IMR-90 (cell line): ENCODE measurements at regions not wholly inside any gene's neighbourhood (a gene's known extent, or its start where the extent isn't known, plus 50 kb on each side); places are given as distances from the start of the nearest gene placed in this dataset.

Experiments
- ATAC-seq: fragments of 200-7000 bp; cut with Tn5 transposase; 2 replicates; pipeline ENCODE4 v1.9.1; 2020; ENCODE audit warnings: low read depth, mild to moderate bottlenecking, moderate library complexity
- BruUV-seq: library from RNA; stranded (reverse); fragments of 400-500 nt; replicated peaks from 2 replicates; lab custom pipeline; 2021; lab: Mats Ljungman, UMichigan
- CTCF ChIA-PET: fragments of 300-600 bp; formaldehyde crosslinking; extraction: SDS; loops from one replicate; lab custom pipeline; 2021; ENCODE audit warnings: antibody characterized with exemption; lab: Yijun Ruan, JAX
- POLR2A ChIA-PET: fragments of 300-600 bp; sonication (Branson Sonifier 250); formaldehyde crosslinking; loops from one replicate; lab custom pipeline; 2022; ENCODE audit warnings: antibody characterized with exemption; ENCODE audit not compliant: unreplicated experiment; lab: Charles Lee
- DNase-seq: peaks from one replicate; pipeline ENCODE4 v3.0.0; 2013
- H2AFZ ChIP-seq: replicated peaks from 2 replicates; pipeline ENCODE3; 2013; ENCODE audit warnings: low read length, mild to moderate bottlenecking; ENCODE audit not compliant: poor library complexity
- H2AK5ac ChIP-seq: 2 replicates; pipeline ENCODE4 v1.6.1; 2013; ENCODE audit warnings: low read depth, low read length, inconsistent platforms
- H2AK9ac ChIP-seq: replicated peaks from 2 replicates; pipeline ENCODE3; 2013; ENCODE audit warnings: mild to moderate bottlenecking, low read depth, low read length, moderate library complexity; ENCODE audit not compliant: poor library complexity
- H2BK120ac ChIP-seq: 2 replicates; pipeline ENCODE4 v1.6.1; 2013; ENCODE audit warnings: low read depth, low read length, inconsistent platforms
- H2BK15ac ChIP-seq: 3 replicates; pipeline ENCODE4 v1.6.1; 2013; ENCODE audit warnings: low read depth, low read length, inconsistent platforms
- H2BK20ac ChIP-seq: 2 replicates; pipeline ENCODE4 v1.6.1; 2013; ENCODE audit warnings: low read depth, mild to moderate bottlenecking, inconsistent platforms, low read length, moderate library complexity
- H2BK5ac ChIP-seq: 2 replicates; pipeline ENCODE4 v1.6.1; 2013; ENCODE audit warnings: mild to moderate bottlenecking, low read depth, low read length, inconsistent platforms; ENCODE audit not compliant: poor library complexity, severe bottlenecking
- H3K14ac ChIP-seq: replicated peaks from 2 replicates; pipeline ENCODE4 v1.6.1; 2013; ENCODE audit warnings: low read depth, low read length, inconsistent platforms
- H3K18ac ChIP-seq: 2 replicates; pipeline ENCODE4 v1.6.1; 2013; ENCODE audit warnings: low read depth, low read length, control low read depth
- H3K23ac ChIP-seq: 2 replicates; pipeline ENCODE4 v1.6.1; 2013; ENCODE audit warnings: low read depth, low read length, inconsistent platforms
- H3K27ac ChIP-seq: 2 replicates; pipeline ENCODE4 v1.5.1; 2013; ENCODE audit warnings: mild to moderate bottlenecking, control low read depth, low read length; ENCODE audit not compliant: insufficient read depth
- H3K27me3 ChIP-seq: 2 replicates; pipeline ENCODE4 v1.6.1; 2013; ENCODE audit warnings: low read length; ENCODE audit not compliant: control insufficient read depth, insufficient read depth
- H3K36me3 ChIP-seq: 2 replicates; pipeline ENCODE4 v1.6.1; 2013; ENCODE audit warnings: low read length, mixed read lengths; ENCODE audit not compliant: control insufficient read depth, insufficient read depth
- H3K4ac ChIP-seq: 2 replicates; pipeline ENCODE4 v1.6.1; 2013; ENCODE audit warnings: low read depth, low read length, inconsistent platforms
- H3K4me1 ChIP-seq: 2 replicates; pipeline ENCODE4 v1.6.1; 2013; ENCODE audit warnings: low read length, mixed read lengths; ENCODE audit not compliant: control insufficient read depth, insufficient read depth
- H3K4me2 ChIP-seq: 2 replicates; pipeline ENCODE4 v1.6.1; 2013; ENCODE audit warnings: low read depth, mild to moderate bottlenecking, control low read depth, low read length, moderate library complexity
- H3K4me3 ChIP-seq: 2 replicates; pipeline ENCODE4 v1.5.1; 2013; ENCODE audit warnings: low read depth, mild to moderate bottlenecking, control low read depth, low read length, moderate library complexity; ENCODE audit not compliant: insufficient read depth
- H3K56ac ChIP-seq: 2 replicates; pipeline ENCODE4 v1.6.1; 2013; ENCODE audit warnings: low read length, inconsistent platforms; ENCODE audit not compliant: insufficient read depth; ENCODE audit errors: extremely low read depth
- H3K79me1 ChIP-seq, 2 experiments: 2 replicates each; pipeline ENCODE4 v1.6.1; 2013; ENCODE audit warnings: low read length in 2 of 2, inconsistent platforms in 1 of 2, low read depth in 1 of 2
- H3K9ac ChIP-seq: 2 replicates; pipeline ENCODE4 v1.6.1; 2013; ENCODE audit warnings: low read depth, low read length, control low read depth
- H3K9me1 ChIP-seq: 2 replicates; pipeline ENCODE4 v1.6.1; 2013; ENCODE audit warnings: low read length, inconsistent platforms; ENCODE audit not compliant: insufficient read depth
- H3K9me3 ChIP-seq: 2 replicates; pipeline ENCODE4 v1.6.1; 2013; ENCODE audit warnings: low read length; ENCODE audit not compliant: control insufficient read depth, insufficient read depth
- H4K20me1 ChIP-seq: 2 replicates; pipeline ENCODE4 v1.6.1; 2013; ENCODE audit warnings: low read length, inconsistent platforms; ENCODE audit not compliant: insufficient read depth
- H4K5ac ChIP-seq: 2 replicates; pipeline ENCODE4 v1.6.1; 2013; ENCODE audit warnings: mild to moderate bottlenecking, low read depth, low read length, control low read depth
- H4K8ac ChIP-seq, 2 experiments: 2 replicates each; pipeline ENCODE4 v1.6.1; 2013; ENCODE audit warnings: low read depth in 2 of 2, low read length in 2 of 2, control low read depth in 1 of 2, inconsistent platforms in 1 of 2
- H4K91ac ChIP-seq: 2 replicates; pipeline ENCODE4 v1.6.1; 2013; ENCODE audit warnings: low read depth, low read length, inconsistent platforms; ENCODE audit not compliant: insufficient read depth
- BHLHE40 ChIP-seq: fragments of 150-350 bp; IDR thresholded peaks from 2 replicates; pipeline ENCODE4 v1.6.1; 2016; ENCODE audit warnings: mild to moderate bottlenecking, low read depth, low read length
- CEBPB ChIP-seq: IDR thresholded peaks from 2 replicates; pipeline ENCODE4 v1.6.1; 2012; ENCODE audit warnings: low read depth, low read length, improper control_type of control experiment
- CHD1 ChIP-seq: IDR thresholded peaks from 2 replicates; pipeline ENCODE4 v1.6.1; 2012; ENCODE audit warnings: low read depth, low read length, improper control_type of control experiment
- ELK1 ChIP-seq: fragments of 150-350 bp; IDR thresholded peaks from 2 replicates; pipeline ENCODE4 v1.6.1; 2016; ENCODE audit warnings: low read depth, mild to moderate bottlenecking, low read length, moderate library complexity, borderline replicate concordance
- FOS ChIP-seq: fragments of 150-350 bp; IDR thresholded peaks from 2 replicates; pipeline ENCODE4 v1.6.1; 2016; ENCODE audit warnings: low read depth, low read length
- MAFK ChIP-seq: IDR thresholded peaks from 2 replicates; pipeline ENCODE4 v1.6.1; 2012; ENCODE audit warnings: low read depth, low read length, improper control_type of control experiment
- MAZ ChIP-seq: IDR thresholded peaks from 2 replicates; pipeline ENCODE4 v1.6.1; 2012; ENCODE audit warnings: low read depth, mild to moderate bottlenecking, low read length, improper control_type of control experiment, moderate library complexity, borderline replicate concordance
- MXI1 ChIP-seq: IDR thresholded peaks from 2 replicates; pipeline ENCODE4 v1.6.1; 2012; ENCODE audit warnings: low read depth, mild to moderate bottlenecking, low read length, moderate library complexity, borderline replicate concordance
- NFE2L2 ChIP-seq: fragments of 150-350 bp; IDR thresholded peaks from 2 replicates; pipeline ENCODE4 v1.6.1; 2016; ENCODE audit warnings: low read depth, mild to moderate bottlenecking, low read length
- POLR2A ChIP-seq: IDR thresholded peaks from 2 replicates; pipeline ENCODE4 v1.6.1; 2012; ENCODE audit warnings: mild to moderate bottlenecking, low read depth, low read length
- RAD21 ChIP-seq: IDR thresholded peaks from 2 replicates; pipeline ENCODE4 v1.6.1; 2012; ENCODE audit warnings: low read length, improper control_type of control experiment
- RCOR1 ChIP-seq: IDR thresholded peaks from 2 replicates; pipeline ENCODE4 v1.6.1; 2012; ENCODE audit warnings: mild to moderate bottlenecking, low read length, improper control_type of control experiment; ENCODE audit not compliant: insufficient replicate concordance
- RFX5 ChIP-seq: IDR thresholded peaks from 2 replicates; pipeline ENCODE4 v1.8.0; 2012; ENCODE audit warnings: low read depth, mild to moderate bottlenecking, low read length, moderate library complexity
- SMC3 ChIP-seq: fragments of 150-350 bp; IDR thresholded peaks from 2 replicates; pipeline ENCODE4 v1.6.1; 2016; ENCODE audit warnings: low read depth, mild to moderate bottlenecking, antibody characterized with exemption, low read length, moderate library complexity
- dilution Hi-C: fragments of 300-500 bp; cut with HindIII; formaldehyde crosslinking; loops from one replicate; pipeline ENCODE4 v1.14.3; 2018; ENCODE audit warnings: low sequenced_read_pairs; ENCODE audit not compliant: unreplicated experiment
- in situ Hi-C: fragments of 300-500 bp; cut with MboI; formaldehyde crosslinking; loops from 3 replicates; pipeline ENCODE4 v1.14.3; 2019; ENCODE audit warnings: low sequenced_read_pairs, inconsistent platforms, mixed read lengths
- intact Hi-C: fragments of 100-400 bp; cut with micrococcal nuclease; formaldehyde crosslinking; loops from 2 replicates; pipeline ENCODE4 v1.10.0; 2022
- TF ChIP-seq, protein P1 (sequence below): fragments of 150-350 bp; IDR thresholded peaks from 2 replicates; pipeline ENCODE4 v1.6.1; 2017; ENCODE audit warnings: mild to moderate bottlenecking, antibody characterized with exemption, low read length, low read depth
- TF ChIP-seq, protein P2 (sequence below): conservative IDR thresholded peaks from 2 replicates; pipeline ENCODE4 v1.5.1; 2012; ENCODE audit warnings: mild to moderate bottlenecking, low read depth, low read length, improper control_type of control experiment

DNA sequence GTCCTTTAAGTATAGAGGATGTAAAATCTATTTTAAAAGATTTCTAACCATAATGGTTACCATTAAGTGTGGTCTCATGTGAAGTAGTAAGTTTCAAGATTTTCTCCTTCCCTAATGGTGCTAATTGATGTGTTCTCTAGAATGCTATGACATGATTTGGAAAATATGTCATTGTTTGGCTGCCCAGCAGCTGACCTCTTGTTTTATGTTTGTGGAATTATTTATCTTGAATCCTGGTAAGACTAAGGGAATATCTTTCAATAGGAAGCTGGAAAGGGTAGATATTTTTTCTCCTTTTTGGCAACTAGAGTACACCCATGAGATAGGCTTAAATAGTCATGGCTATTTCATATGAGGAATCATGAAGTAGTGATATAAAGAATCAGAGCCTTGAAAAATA, 139.8 kb upstream of the CHODL start:
- TF ChIP-seq, protein P1, sequence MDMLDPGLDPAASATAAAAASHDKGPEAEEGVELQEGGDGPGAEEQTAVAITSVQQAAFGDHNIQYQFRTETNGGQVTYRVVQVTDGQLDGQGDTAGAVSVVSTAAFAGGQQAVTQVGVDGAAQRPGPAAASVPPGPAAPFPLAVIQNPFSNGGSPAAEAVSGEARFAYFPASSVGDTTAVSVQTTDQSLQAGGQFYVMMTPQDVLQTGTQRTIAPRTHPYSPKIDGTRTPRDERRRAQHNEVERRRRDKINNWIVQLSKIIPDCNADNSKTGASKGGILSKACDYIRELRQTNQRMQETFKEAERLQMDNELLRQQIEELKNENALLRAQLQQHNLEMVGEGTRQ, result no peak
- no peak for TF ChIP-seq CEBPB
- no peak for TF ChIP-seq RCOR1
- no peak for TF ChIP-seq RFX5
- no peak for TF ChIP-seq SMC3
- TF ChIP-seq BHLHE40, result no peak
- no peak for TF ChIP-seq MAFK
- no peak for TF ChIP-seq MXI1
- no peak for TF ChIP-seq NFE2L2
- TF ChIP-seq, protein P2, sequence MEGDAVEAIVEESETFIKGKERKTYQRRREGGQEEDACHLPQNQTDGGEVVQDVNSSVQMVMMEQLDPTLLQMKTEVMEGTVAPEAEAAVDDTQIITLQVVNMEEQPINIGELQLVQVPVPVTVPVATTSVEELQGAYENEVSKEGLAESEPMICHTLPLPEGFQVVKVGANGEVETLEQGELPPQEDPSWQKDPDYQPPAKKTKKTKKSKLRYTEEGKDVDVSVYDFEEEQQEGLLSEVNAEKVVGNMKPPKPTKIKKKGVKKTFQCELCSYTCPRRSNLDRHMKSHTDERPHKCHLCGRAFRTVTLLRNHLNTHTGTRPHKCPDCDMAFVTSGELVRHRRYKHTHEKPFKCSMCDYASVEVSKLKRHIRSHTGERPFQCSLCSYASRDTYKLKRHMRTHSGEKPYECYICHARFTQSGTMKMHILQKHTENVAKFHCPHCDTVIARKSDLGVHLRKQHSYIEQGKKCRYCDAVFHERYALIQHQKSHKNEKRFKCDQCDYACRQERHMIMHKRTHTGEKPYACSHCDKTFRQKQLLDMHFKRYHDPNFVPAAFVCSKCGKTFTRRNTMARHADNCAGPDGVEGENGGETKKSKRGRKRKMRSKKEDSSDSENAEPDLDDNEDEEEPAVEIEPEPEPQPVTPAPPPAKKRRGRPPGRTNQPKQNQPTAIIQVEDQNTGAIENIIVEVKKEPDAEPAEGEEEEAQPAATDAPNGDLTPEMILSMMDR, result no peak
- TF ChIP-seq CHD1, result no peak
- TF ChIP-seq ELK1, result no peak
- no peak for TF ChIP-seq FOS
- no peak for TF ChIP-seq POLR2A
- TF ChIP-seq MAZ, result no peak
- no peak for TF ChIP-seq RAD21
- in situ Hi-C loops (no loop called here), intact Hi-C loops (no loop called here), dilution Hi-C loops (no loop called here)
- H2BK5ac ChIP-seq, result no peak overlapping the region
- H3K36me3 ChIP-seq, result no peaks in the 10 kb centered on the region
- H2BK20ac ChIP-seq, result no peak overlapping the region
- H2AFZ ChIP-seq, result no peak overlapping the region
- H3K4ac ChIP-seq, result no peak overlapping the region
- no peak overlapping the region for H2AK5ac ChIP-seq
- H3K56ac ChIP-seq, result no peak overlapping the region
- H3K4me3 ChIP-seq, result no peak overlapping the region
- H3K4me2 ChIP-seq, result no peak overlapping the region
- no peak overlapping the region for H2BK15ac ChIP-seq
- no peaks in the 10 kb centered on the region for H3K9me1 ChIP-seq
- H3K14ac ChIP-seq, result no peak overlapping the region
- H2AK9ac ChIP-seq, result no peak overlapping the region
- H4K5ac ChIP-seq, result no peak overlapping the region
- H3K9ac ChIP-seq, result no peak overlapping the region
- CTCF ChIA-PET, result no interaction called here
- POLR2A ChIA-PET, result no interaction called here
- H3K23ac ChIP-seq, result no peak overlapping the region
- H4K91ac ChIP-seq, result no peak overlapping the region
- no peaks in the 10 kb centered on the region for H3K4me1 ChIP-seq
- no peaks in the 10 kb centered on the region for H4K20me1 ChIP-seq
- H4K8ac ChIP-seq, result no peak overlapping the region
- H3K18ac ChIP-seq, result no peak overlapping the region
- no peak overlapping the region for H2BK120ac ChIP-seq
- H3K27ac ChIP-seq, result no peak overlapping the region
- H3K27me3 ChIP-seq, result no peaks in the 10 kb centered on the region
- DNase-seq, result no peak
- H3K9me3 ChIP-seq, result peaks cover 7% of the 10 kb centered on the region
- H3K79me1 ChIP-seq, result no peaks in the 10 kb centered on the region
- ATAC-seq, result no peak
- no TSS peak for BruUV-seq
